HEK293 (cell line): ENCODE measurements at regions not wholly inside any gene's neighbourhood (a gene's known extent, or its start where the extent isn't known, plus 50 kb on each side); places are given as distances from the start of the nearest gene placed in this dataset.

Experiments
- CTCF ChIA-PET: fragments of 350-600 bp; formaldehyde crosslinking; extraction: SDS; loops from one replicate; lab custom pipeline; 2021; ENCODE audit warnings: antibody characterized with exemption; lab: Yijun Ruan, JAX
- POLR2A ChIA-PET: fragments of 300-600 bp; formaldehyde crosslinking; extraction: SDS; loops from one replicate; lab custom pipeline; 2020; ENCODE audit warnings: antibody characterized with exemption, inconsistent platforms; lab: Yijun Ruan, JAX
- H3K27ac ChIP-seq: fragments of 200-500 bp; sonication (Bioruptor generic); 2 replicates; pipeline ENCODE4 v1.5.1; 2014; ENCODE audit warnings: low read depth, low read length, control low read depth, inconsistent platforms; ENCODE audit errors: extremely low read depth
- H3K36me3 ChIP-seq, 2 experiments: fragments of 200-500 bp in 1 of 2; sonication (Bioruptor generic) in 1 of 2; 1 replicate in 1 of 2; 2 replicates in 1 of 2; pipeline ENCODE4 v1.5.1; 2014 to 2017; ENCODE audit warnings: inconsistent platforms in 2 of 2, low read length in 2 of 2; ENCODE audit not compliant: control insufficient read depth in 2 of 2, insufficient read depth in 1 of 2
- H3K4me1 ChIP-seq: fragments of 200-500 bp; sonication (Bioruptor generic); 2 replicates; pipeline ENCODE4 v1.5.1; 2014; ENCODE audit warnings: mild to moderate bottlenecking, low read length, inconsistent platforms; ENCODE audit not compliant: control insufficient read depth, insufficient read depth
- H3K4me3 ChIP-seq: 2 replicates; pipeline ENCODE4 v1.5.1; 2011; ENCODE audit warnings: low read depth, mild to moderate bottlenecking, control low read depth, low read length, moderate library complexity
- H3K9me3 ChIP-seq: fragments of 200-500 bp; sonication (Bioruptor generic); 2 replicates; pipeline ENCODE4 v1.5.1; 2014; ENCODE audit warnings: low read depth, low read length, inconsistent platforms; ENCODE audit not compliant: control insufficient read depth, insufficient read depth
- ATF2 ChIP-seq: fragments of 450-650 bp; formaldehyde crosslinking; IDR thresholded peaks from 2 replicates; pipeline ENCODE4 v1.5.1; 2016; ENCODE audit warnings: missing biosample characterization, missing genetic modification characterization, low read depth
- BCL6B ChIP-seq: fragments of 450-650 bp; formaldehyde crosslinking; IDR thresholded peaks from 2 replicates; pipeline ENCODE4 v1.5.1; 2017; ENCODE audit warnings: missing biosample characterization, missing genetic modification characterization
- GLI2 ChIP-seq: fragments of 450-650 bp; formaldehyde crosslinking; IDR thresholded peaks from 2 replicates; pipeline ENCODE4; 2017; ENCODE audit warnings: missing biosample characterization, missing genetic modification characterization, low read depth, borderline replicate concordance
- GLI4 ChIP-seq: fragments of 450-650 bp; formaldehyde crosslinking; IDR thresholded peaks from 2 replicates; pipeline ENCODE4 v1.5.1; 2016; ENCODE audit warnings: missing biosample characterization, missing genetic modification characterization
- HOXA7 ChIP-seq: sonication (generic); formaldehyde crosslinking; IDR thresholded peaks from 2 replicates; pipeline ENCODE4 v1.8.1; 2022; ENCODE audit warnings: missing genetic modification reagents, borderline replicate concordance
- HOXD13 ChIP-seq: sonication (generic); formaldehyde crosslinking; IDR thresholded peaks from 2 replicates; pipeline ENCODE4 v1.8.0; 2022; ENCODE audit warnings: missing genetic modification reagents, borderline replicate concordance
- KLF9 ChIP-seq: fragments of 450-650 bp; formaldehyde crosslinking; IDR thresholded peaks from 2 replicates; pipeline ENCODE4 v1.5.1; 2016; ENCODE audit warnings: missing biosample characterization, missing genetic modification characterization, low read depth
- PRDM10 ChIP-seq: fragments of 450-650 bp; formaldehyde crosslinking; IDR thresholded peaks from 2 replicates; pipeline ENCODE4 v1.5.1; 2016; ENCODE audit warnings: missing biosample characterization, missing genetic modification characterization
- SCRT2 ChIP-seq: fragments of 450-650 bp; formaldehyde crosslinking; IDR thresholded peaks from 2 replicates; pipeline ENCODE4 v1.5.1; 2016; ENCODE audit warnings: missing biosample characterization, missing genetic modification characterization
- SP3 ChIP-seq: fragments of 450-650 bp; formaldehyde crosslinking; IDR thresholded peaks from 2 replicates; pipeline ENCODE4 v1.5.1; 2016; ENCODE audit warnings: missing biosample characterization, missing genetic modification characterization
- ZBTB44 ChIP-seq: fragments of 450-650 bp; IDR thresholded peaks from 2 replicates; pipeline ENCODE4 v1.5.1; 2018; ENCODE audit warnings: missing biosample characterization, mild to moderate bottlenecking, missing genetic modification characterization
- ZBTB8A ChIP-seq: fragments of 450-650 bp; formaldehyde crosslinking; IDR thresholded peaks from 2 replicates; pipeline ENCODE4 v1.5.1; 2016; ENCODE audit warnings: missing biosample characterization, missing genetic modification characterization
- ZFP41 ChIP-seq: fragments of 450-650 bp; formaldehyde crosslinking; IDR thresholded peaks from 2 replicates; pipeline ENCODE4 v1.5.1; 2016; ENCODE audit warnings: missing biosample characterization, missing genetic modification characterization, borderline replicate concordance
- ZNF132 ChIP-seq: fragments of 450-650 bp; formaldehyde crosslinking; IDR thresholded peaks from 2 replicates; pipeline ENCODE4 v1.5.1; 2017; ENCODE audit warnings: missing biosample characterization, missing genetic modification characterization, borderline replicate concordance
- ZNF155 ChIP-seq: fragments of 450-650 bp; formaldehyde crosslinking; IDR thresholded peaks from 2 replicates; pipeline ENCODE4 v1.5.1; 2016; ENCODE audit warnings: missing biosample characterization, missing genetic modification characterization
- ZNF214 ChIP-seq: fragments of 450-650 bp; formaldehyde crosslinking; IDR thresholded peaks from 2 replicates; pipeline ENCODE4 v1.5.1; 2017; ENCODE audit warnings: missing biosample characterization, mild to moderate bottlenecking, missing genetic modification characterization, borderline replicate concordance
- ZNF311 ChIP-seq: fragments of 450-650 bp; formaldehyde crosslinking; IDR thresholded peaks from 2 replicates; pipeline ENCODE4 v1.5.1; 2017; ENCODE audit warnings: missing biosample characterization, missing genetic modification characterization, borderline replicate concordance
- ZNF335 ChIP-seq: fragments of 450-650 bp; formaldehyde crosslinking; conservative IDR thresholded peaks from 2 replicates; pipeline ENCODE4 v1.5.1; 2016; ENCODE audit warnings: missing biosample characterization, missing genetic modification characterization
- ZNF394 ChIP-seq: fragments of 450-650 bp; formaldehyde crosslinking; IDR thresholded peaks from 2 replicates; pipeline ENCODE4 v1.5.1; 2016; ENCODE audit warnings: missing biosample characterization, missing genetic modification characterization, mild to moderate bottlenecking, moderate library complexity, borderline replicate concordance
- ZNF48 ChIP-seq: fragments of 450-650 bp; formaldehyde crosslinking; IDR thresholded peaks from 2 replicates; pipeline ENCODE4 v1.5.1; 2016; ENCODE audit warnings: missing biosample characterization, missing genetic modification characterization
- ZNF514 ChIP-seq: fragments of 450-650 bp; formaldehyde crosslinking; IDR thresholded peaks from 2 replicates; pipeline ENCODE4 v1.5.1; 2016; ENCODE audit warnings: missing biosample characterization, missing genetic modification characterization
- ZNF600 ChIP-seq: fragments of 450-650 bp; formaldehyde crosslinking; IDR thresholded peaks from 2 replicates; pipeline ENCODE4 v1.5.1; 2016; ENCODE audit warnings: missing biosample characterization, missing genetic modification characterization
- ZNF624 ChIP-seq: fragments of 450-650 bp; formaldehyde crosslinking; IDR thresholded peaks from 2 replicates; pipeline ENCODE4 v1.5.1; 2017; ENCODE audit warnings: missing biosample characterization, missing genetic modification characterization
- ZNF707 ChIP-seq: fragments of 450-650 bp; formaldehyde crosslinking; IDR thresholded peaks from 2 replicates; pipeline ENCODE4 v1.5.1; 2016; ENCODE audit warnings: missing biosample characterization, missing genetic modification characterization
- TF ChIP-seq, protein P1 (sequence below): fragments of 450-650 bp; formaldehyde crosslinking; IDR thresholded peaks from 2 replicates; pipeline ENCODE4 v1.5.1; 2016; ENCODE audit warnings: missing biosample characterization, missing genetic modification characterization

- TF ChIP-seq ATF2 (tag by site-specific recombination) (no peak), SCRT2 (tag by site-specific recombination) (no peak), HOXD13 (no peak), ZNF514 (no peak), ZNF394 (no peak), SP3 (tag by site-specific recombination) (no peak), GLI4 (tag by site-specific recombination) (no peak), ZNF48 (tag by site-specific recombination) (no peak), PRDM10 (tag by site-specific recombination) (no peak), ZNF311 (tag by site-specific recombination) (no peak), KLF9 (no peak), ZBTB44 (tag by site-specific recombination) (no peak)
Measured at GRCh38 chr11:127632546-127632945, 632.0 kb upstream of the KIRREL3 start (continued).

- CTCF ChIA-PET: interaction anchor here (1.0 kb wide), 1 partner anchor 212 kb away, joined by 3 read pairs; no protein-coding TSS in a partner anchor
- POLR2A ChIA-PET: no interaction called here
Measured at GRCh38 chr11:127631974-127632373, 631.4 kb upstream of the KIRREL3 start.

More at GRCh38 chr11:127631974-127632373, 631.4 kb upstream of the KIRREL3 start:
- Histone ChIP-seq H3K4me1 (no peaks in the 10 kb centered on the region), H3K9me3 (no peaks in the 10 kb centered on the region), H3K36me3 (no peaks in the 10 kb centered on the region), H3K4me3 (no peak overlapping the region), H3K27ac (no peak overlapping the region)
- TF ChIP-seq ZNF155 (tag by site-specific recombination): no peak
- no peak for TF ChIP-seq ZNF335 (tag by site-specific recombination)
- TF ChIP-seq ZNF624 (tag by site-specific recombination): no peak
- no peak for TF ChIP-seq GLI2
- TF ChIP-seq BCL6B (tag by site-specific recombination): no peak
- TF ChIP-seq ZFP41 (tag by site-specific recombination): no peak
- TF ChIP-seq ZBTB8A (tag by site-specific recombination): no peak
- no peak for TF ChIP-seq ZNF600 (tag by site-specific recombination)
- TF ChIP-seq, protein P1, sequence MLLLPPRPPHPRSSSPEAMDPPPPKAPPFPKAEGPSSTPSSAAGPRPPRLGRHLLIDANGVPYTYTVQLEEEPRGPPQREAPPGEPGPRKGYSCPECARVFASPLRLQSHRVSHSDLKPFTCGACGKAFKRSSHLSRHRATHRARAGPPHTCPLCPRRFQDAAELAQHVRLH: no peak
- no peak for TF ChIP-seq ZNF707 (tag by site-specific recombination)
- TF ChIP-seq ZNF214: no peak
- TF ChIP-seq ZNF132: no peak
- TF ChIP-seq HOXA7: no peak
